Endothelial cell of umbilical vein (primary cell): ENCODE measurements at regions not wholly inside any gene's neighbourhood (a gene's known extent, or its start where the extent isn't known, plus 50 kb on each side); places are given as distances from the start of the nearest gene placed in this dataset.

ENCODE experiments used
- BruUV-seq: library from RNA; stranded (reverse); fragments of 400-500 nt; replicated peaks from 2 replicates; lab custom pipeline; 2021; lab: Mats Ljungman, UMichigan
- CTCF ChIA-PET: fragments of 300-600, 350-600 bp; sonication (Branson Sonifier 250); formaldehyde crosslinking; loops from one replicate; lab custom pipeline; 2021; ENCODE audit warnings: antibody characterized with exemption, inconsistent platforms; lab: Charles Lee
- POLR2A ChIA-PET: fragments of 300-600, 350-600 bp; sonication (Branson Sonifier 250); formaldehyde crosslinking; loops from one replicate; lab custom pipeline; 2021; ENCODE audit warnings: antibody characterized with exemption, inconsistent platforms; lab: Charles Lee
- DNase-seq: peaks from one replicate; pipeline ENCODE4 v3.0.0-alpha.2; 2011; ENCODE audit warnings: low read depth, low spot score
- FAIRE-seq: peaks from 2 replicates; lab custom pipeline; 2011; peaks lifted over from hg19 to GRCh38; lab: Jason Lieb, UNC
- H2AFZ ChIP-seq: 2 replicates; pipeline ENCODE4 v1.6.0; 2012; ENCODE audit warnings: low read depth, low read length, control low read depth, inconsistent platforms
- H3K27ac ChIP-seq: 2 replicates; pipeline ENCODE4 v1.5.1; 2011; ENCODE audit warnings: low read depth, mild to moderate bottlenecking, control low read depth, low read length, moderate library complexity; ENCODE audit not compliant: insufficient read depth
- H3K27me3 ChIP-seq, 2 experiments: 2 replicates each; pipeline versions ENCODE4 v1.6.0 to v1.6.1; 2011; ENCODE audit warnings: low read length in 2 of 2, mixed read lengths in 1 of 2; ENCODE audit not compliant: control insufficient read depth in 2 of 2, insufficient read depth in 2 of 2
- H3K36me3 ChIP-seq, 2 experiments: 2 replicates in 1 of 2; 3 replicates in 1 of 2; pipeline ENCODE4 v1.5.1; 2011; ENCODE audit warnings: low read length in 2 of 2, mild to moderate bottlenecking in 1 of 2, moderate library complexity in 1 of 2; ENCODE audit not compliant: control insufficient read depth in 2 of 2, insufficient read depth in 2 of 2; ENCODE audit errors: extremely low read depth in 1 of 2
- H3K4me1 ChIP-seq: 3 replicates; pipeline ENCODE4 v1.5.1; 2011; ENCODE audit warnings: mild to moderate bottlenecking, low read length; ENCODE audit not compliant: control insufficient read depth, insufficient read depth; ENCODE audit errors: extremely low read depth
- H3K4me2 ChIP-seq: 2 replicates; pipeline ENCODE4 v1.6.1; 2011; ENCODE audit warnings: low read length, control low read depth, mixed read lengths; ENCODE audit not compliant: insufficient read depth
- H3K4me3 ChIP-seq, 3 experiments: fragments of 200-600 bp in 1 of 3; sonication (generic), shearing (Covaris generic) in 1 of 3; replicated peaks in 1 of 3; 2 replicates each; pipeline ENCODE4 v1.5.1; 2011 to 2016; ENCODE audit warnings: control low read depth in 3 of 3, low read length in 3 of 3, mild to moderate bottlenecking in 2 of 3, inconsistent platforms in 1 of 3, low read depth in 1 of 3, moderate library complexity in 1 of 3; ENCODE audit not compliant: insufficient read depth in 1 of 3
- H3K79me2 ChIP-seq: 2 replicates; pipeline ENCODE4 v1.6.0; 2012; ENCODE audit warnings: low read length, inconsistent platforms; ENCODE audit not compliant: control insufficient read depth, insufficient read depth
- H3K9ac ChIP-seq: replicated peaks from 2 replicates; pipeline ENCODE3; 2011; ENCODE audit warnings: low read length, control low read depth; ENCODE audit not compliant: insufficient read depth; ENCODE audit errors: extremely low read depth
- H3K9me1 ChIP-seq: replicated peaks from 3 replicates; pipeline ENCODE4 v1.6.0; 2011; ENCODE audit warnings: mild to moderate bottlenecking, low read length; ENCODE audit not compliant: control insufficient read depth, insufficient read depth; ENCODE audit errors: extremely low read depth
- H3K9me3 ChIP-seq: replicated peaks from 2 replicates; pipeline ENCODE4 v1.5.1; 2012; ENCODE audit warnings: low read length, inconsistent platforms; ENCODE audit not compliant: control insufficient read depth, insufficient read depth
- H4K20me1 ChIP-seq: replicated peaks from 2 replicates; pipeline ENCODE3; 2011; ENCODE audit warnings: mild to moderate bottlenecking, low read length; ENCODE audit not compliant: control insufficient read depth, insufficient read depth; ENCODE audit errors: extremely low read depth
- CTCF ChIP-seq, 2 donors: IDR thresholded peaks; 1 replicate in 1 of 2; 2 replicates in 1 of 2; pipeline ENCODE4 v1.5.1; 2011; ENCODE audit warnings: low read length in 2 of 2, mild to moderate bottlenecking in 2 of 2, moderate library complexity in 2 of 2, control low read depth in 1 of 2, inconsistent platforms in 1 of 2, low read depth in 1 of 2; ENCODE audit not compliant: insufficient read depth in 1 of 2; ENCODE audit errors: extremely low read depth in 1 of 2
- EZH2 ChIP-seq: IDR thresholded peaks from 2 replicates; pipeline ENCODE4 v1.6.1; 2012; ENCODE audit warnings: borderline replicate concordance, low read depth, mild to moderate bottlenecking, moderate library complexity, low read length, inconsistent platforms; ENCODE audit not compliant: severe bottlenecking
- FOS ChIP-seq: IDR thresholded peaks from 2 replicates; pipeline ENCODE4 v1.6.1; 2011; ENCODE audit warnings: mild to moderate bottlenecking, low read length, moderate library complexity, borderline replicate concordance; ENCODE audit not compliant: insufficient read depth
- GATA2 ChIP-seq: IDR thresholded peaks from 2 replicates; pipeline ENCODE4 v1.7.0; 2011; ENCODE audit warnings: low read depth, mild to moderate bottlenecking, moderate library complexity, mixed read lengths, low read length; ENCODE audit not compliant: insufficient read length, insufficient read depth
- JUN ChIP-seq: IDR thresholded peaks from 2 replicates; pipeline ENCODE4 v1.6.1; 2011; ENCODE audit warnings: borderline replicate concordance, low read depth; ENCODE audit not compliant: insufficient read length, insufficient read depth
- MAX ChIP-seq: IDR thresholded peaks from 2 replicates; pipeline ENCODE4 v1.6.1; 2011; ENCODE audit not compliant: insufficient read depth, insufficient read length
- MYC ChIP-seq: IDR thresholded peaks from one replicate; pipeline ENCODE4 v1.6.1; 2011; ENCODE audit warnings: mild to moderate bottlenecking, low read depth, low read length
- POLR2A ChIP-seq: IDR thresholded peaks from 2 replicates; pipeline ENCODE4 v1.6.1; 2012; ENCODE audit warnings: low read depth, mild to moderate bottlenecking, control low read depth, low read length
- POLR2AphosphoS5 ChIP-seq: IDR thresholded peaks from 2 replicates; pipeline ENCODE4 v1.6.1; 2012; ENCODE audit warnings: low read depth, mild to moderate bottlenecking, control low read depth, low read length, moderate library complexity; ENCODE audit not compliant: insufficient read depth
- dilution Hi-C: fragments of 300-500 bp; cut with MboI; formaldehyde crosslinking; loops from one replicate; pipeline ENCODE4 v1.15.0; 2019; ENCODE audit warnings: low sequenced_read_pairs; ENCODE audit not compliant: extremely low pct_ligation_motif_present
- intact Hi-C: fragments of 100-400 bp; cut with micrococcal nuclease; formaldehyde crosslinking; loops from one replicate; pipeline ENCODE4 v1.10.0; 2022

- H3K9me3 ChIP-seq = no peaks in the 10 kb centered on the region
- no peak overlapping the region for H2AFZ ChIP-seq
- no TSS peak for BruUV-seq
- no peaks in the 10 kb centered on the region for H3K36me3 ChIP-seq
- H3K79me2 ChIP-seq = no peaks in the 10 kb centered on the region
- no peaks in the 10 kb centered on the region for H3K4me1 ChIP-seq
- TF ChIP-seq MAX = no peak
- TF ChIP-seq JUN = no peak
- no peak for TF ChIP-seq FOS
- no peak for TF ChIP-seq MYC
- TF ChIP-seq CTCF (IDR thresholded peaks at IDR 0.05; ENCODE audit: extremely low read depth in 1 of 2, insufficient read depth in 1 of 2, low read depth in 1 of 2, low read length in 2 of 2) = no peak
- no peak for TF ChIP-seq POLR2A
- TF ChIP-seq GATA2 = no peak
- TF ChIP-seq EZH2 = no peak
- no peak for TF ChIP-seq POLR2AphosphoS5
- no peak overlapping the region for H3K4me3 ChIP-seq
- ChIA-PET CTCF (no interaction called here), POLR2A (no interaction called here)
- no peaks in the 10 kb centered on the region for H3K9me1 ChIP-seq
- H3K27ac ChIP-seq = no peak overlapping the region
- no peak overlapping the region for H3K9ac ChIP-seq
- no peak for FAIRE-seq
- no peaks in the 10 kb centered on the region for H4K20me1 ChIP-seq
- dilution Hi-C loops = no loop called here
- intact Hi-C loops = no loop called here
- H3K4me2 ChIP-seq = no peak overlapping the region
- DNase-seq = no peak
- H3K27me3 ChIP-seq = no peaks in the 10 kb centered on the region
These were observed 208.5 kb upstream of the CASK start for GRCh38 chrX:42131856-42132255.
